Transverse colon (tissue), 3 donors: ENCODE measurements at regions not wholly inside any gene's neighbourhood (a gene's known extent, or its start where the extent isn't known, plus 50 kb on each side); places are given as distances from the start of the nearest gene placed in this dataset.

Experiments
- EP300 ChIP-seq: sonication (generic); formaldehyde crosslinking; IDR thresholded peaks from one replicate; pipeline ENCODE4 v1.6.1; 2017; ENCODE audit warnings: antibody characterized with exemption, low read depth
- POLR2AphosphoS5 ChIP-seq, 3 donors: sonication (generic); formaldehyde crosslinking; IDR thresholded peaks; one replicate each; pipeline ENCODE4 v1.6.1; 2016; ENCODE audit warnings: antibody characterized with exemption in 3 of 3

- no peak for TF ChIP-seq EP300
- TF ChIP-seq POLR2AphosphoS5 (IDR thresholded peaks at IDR 0.05): no peak
These were observed 139.5 kb downstream of the TEX29 start for GRCh38 chr13:111459803-111460547.
